ENCODE measurements at regions not wholly inside any gene's neighbourhood (a gene's known extent, or its start where the extent isn't known, plus 50 kb on each side); places are given as distances from the start of the nearest gene placed in this dataset.

- Histone ChIP-seq H3K4me1 (ENCODE audit: control insufficient read depth, insufficient read depth, low read length) (no peaks in the 10 kb centered on the region), H3K27ac (ENCODE audit: control insufficient read depth, insufficient read depth) (no peak overlapping the region), H3K9ac (ENCODE audit: control insufficient read depth, insufficient read depth, low read length) (no peak overlapping the region), H3K4me2 (ENCODE audit: control insufficient read depth, insufficient read depth) (no peak overlapping the region), H3K9me3 (replicated peaks; ENCODE audit: control insufficient read depth, insufficient read depth, low read length) (no peaks in the 10 kb centered on the region), H2AFZ (ENCODE audit: control insufficient read depth, low read depth, low read length) (no peak overlapping the region), H3K4me3 (no peak overlapping the region), H3K36me3 (ENCODE audit: control insufficient read depth in 2 of 2, insufficient read depth in 2 of 2, low read length in 1 of 2) (no peaks in the 10 kb centered on the region), H3K27me3 (replicated peaks in 1 of 2; ENCODE audit: control insufficient read depth in 2 of 2, insufficient read depth in 2 of 2, low read length in 1 of 2) (no peaks in the 10 kb centered on the region), H3K79me2 (ENCODE audit: control insufficient read depth, insufficient read depth, low read length) (no peaks in the 10 kb centered on the region), H4K20me1 (ENCODE audit: control insufficient read depth, insufficient read depth) (no peaks in the 10 kb centered on the region)
- TF ChIP-seq KDM1A (IDR thresholded peaks at IDR 0.05; ENCODE audit: borderline replicate concordance) (no peak), ZSCAN29 (IDR thresholded peaks at IDR 0.05) (no peak), ETV6 (conservative IDR thresholded peaks at IDR 0.05 in 1 of 2, IDR thresholded peaks at IDR 0.05 in 1 of 2; ENCODE audit: borderline replicate concordance in 1 of 2, low read depth in 1 of 2) (no peak), POU2F2 (IDR thresholded peaks at IDR 0.05; ENCODE audit: borderline replicate concordance, low read depth, low read length) (no peak)
- 3% methylated on average over 4 of the region's 4 CpGs for WGBS (ENCODE audit: insufficient coverage, insufficient replicate concordance, low lambda C conversion rate, missing lambda C conversion rate)
- SMC1A ChIA-PET (ENCODE audit: uncharacterized antibody, unreplicated experiment) = no interaction called here
- no TSS peak for BruUV-seq (replicated peaks)
- RAD21 ChIA-PET (ENCODE audit: unreplicated experiment) = no interaction called here
- FAIRE-seq = no peak
- no peak for DNase-seq (ENCODE audit: low read depth, low spot score)
- ATAC-seq = no peak
- intact Hi-C loops (cut with micrococcal nuclease; ENCODE audit: unreplicated experiment) = no loop called here
- POLR2A ChIA-PET = no interaction called here
- in situ Hi-C loops (cut with MboI) = no loop called here
- CTCF ChIA-PET = no interaction called here
These were observed 106.4 kb upstream of the ASTN2 start for GRCh38 chr9:117521293-117521692.

GRCh38 chr9:117516676-117517632 lies 102.1 kb upstream of the ASTN2 start:
- SMC1A ChIA-PET (ENCODE audit: uncharacterized antibody, unreplicated experiment) = no interaction called here
- Histone ChIP-seq H3K36me3 (ENCODE audit: control insufficient read depth in 2 of 2, insufficient read depth in 2 of 2, low read length in 1 of 2) (no peaks in the 10 kb centered on the region), H3K4me1 (ENCODE audit: control insufficient read depth, insufficient read depth, low read length) (no peaks in the 10 kb centered on the region), H3K27ac (ENCODE audit: control insufficient read depth, insufficient read depth) (no peak overlapping the region), H3K9ac (ENCODE audit: control insufficient read depth, insufficient read depth, low read length) (no peak overlapping the region), H3K79me2 (ENCODE audit: control insufficient read depth, insufficient read depth, low read length) (no peaks in the 10 kb centered on the region), H3K4me3 (no peak overlapping the region), H2AFZ (ENCODE audit: control insufficient read depth, low read depth, low read length) (no peak overlapping the region), H3K9me3 (replicated peaks; ENCODE audit: control insufficient read depth, insufficient read depth, low read length) (no peaks in the 10 kb centered on the region), H3K4me2 (ENCODE audit: control insufficient read depth, insufficient read depth) (no peak overlapping the region), H3K27me3 (replicated peaks in 1 of 2; ENCODE audit: control insufficient read depth in 2 of 2, insufficient read depth in 2 of 2, low read length in 1 of 2) (no peaks in the 10 kb centered on the region), H4K20me1 (ENCODE audit: control insufficient read depth, insufficient read depth) (no peaks in the 10 kb centered on the region)
- 6% methylated on average over 4 of the region's 4 CpGs for WGBS (ENCODE audit: insufficient coverage, insufficient replicate concordance, low lambda C conversion rate, missing lambda C conversion rate)
- RAD21 ChIA-PET (ENCODE audit: unreplicated experiment) = no interaction called here
- BruUV-seq (replicated peaks) = no TSS peak
- DNase-seq (ENCODE audit: low read depth, low spot score) (no peak), ATAC-seq (no peak), FAIRE-seq (no peak)
- intact Hi-C loops (cut with micrococcal nuclease; ENCODE audit: unreplicated experiment) (no loop called here), in situ Hi-C loops (cut with MboI) (no loop called here)
- POLR2A ChIA-PET = no interaction called here
- CTCF ChIA-PET = interaction anchor here (0.6 kb wide), 1 partner anchor 29 kb away, joined by 3 read pairs; no protein-coding TSS in a partner anchor
- no peak for TF ChIP-seq ZNF217 (IDR thresholded peaks at IDR 0.05)
- TF ChIP-seq, protein P1, sequence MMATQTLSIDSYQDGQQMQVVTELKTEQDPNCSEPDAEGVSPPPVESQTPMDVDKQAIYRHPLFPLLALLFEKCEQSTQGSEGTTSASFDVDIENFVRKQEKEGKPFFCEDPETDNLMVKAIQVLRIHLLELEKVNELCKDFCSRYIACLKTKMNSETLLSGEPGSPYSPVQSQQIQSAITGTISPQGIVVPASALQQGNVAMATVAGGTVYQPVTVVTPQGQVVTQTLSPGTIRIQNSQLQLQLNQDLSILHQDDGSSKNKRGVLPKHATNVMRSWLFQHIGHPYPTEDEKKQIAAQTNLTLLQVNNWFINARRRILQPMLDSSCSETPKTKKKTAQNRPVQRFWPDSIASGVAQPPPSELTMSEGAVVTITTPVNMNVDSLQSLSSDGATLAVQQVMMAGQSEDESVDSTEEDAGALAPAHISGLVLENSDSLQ (IDR thresholded peaks at IDR 0.05) = no peak
- TF ChIP-seq CEBPB (IDR thresholded peaks at IDR 0.05; ENCODE audit: borderline replicate concordance in 1 of 2, low read depth in 2 of 2, low read length in 2 of 2) = no peak
- no peak for TF ChIP-seq STAT1 (conservative IDR thresholded peaks at IDR 0.05)
- TF ChIP-seq FOXK2 (IDR thresholded peaks at IDR 0.05) = no peak
- no peak for TF ChIP-seq PAX8 (IDR thresholded peaks at IDR 0.05)
- TF ChIP-seq, protein P2, sequence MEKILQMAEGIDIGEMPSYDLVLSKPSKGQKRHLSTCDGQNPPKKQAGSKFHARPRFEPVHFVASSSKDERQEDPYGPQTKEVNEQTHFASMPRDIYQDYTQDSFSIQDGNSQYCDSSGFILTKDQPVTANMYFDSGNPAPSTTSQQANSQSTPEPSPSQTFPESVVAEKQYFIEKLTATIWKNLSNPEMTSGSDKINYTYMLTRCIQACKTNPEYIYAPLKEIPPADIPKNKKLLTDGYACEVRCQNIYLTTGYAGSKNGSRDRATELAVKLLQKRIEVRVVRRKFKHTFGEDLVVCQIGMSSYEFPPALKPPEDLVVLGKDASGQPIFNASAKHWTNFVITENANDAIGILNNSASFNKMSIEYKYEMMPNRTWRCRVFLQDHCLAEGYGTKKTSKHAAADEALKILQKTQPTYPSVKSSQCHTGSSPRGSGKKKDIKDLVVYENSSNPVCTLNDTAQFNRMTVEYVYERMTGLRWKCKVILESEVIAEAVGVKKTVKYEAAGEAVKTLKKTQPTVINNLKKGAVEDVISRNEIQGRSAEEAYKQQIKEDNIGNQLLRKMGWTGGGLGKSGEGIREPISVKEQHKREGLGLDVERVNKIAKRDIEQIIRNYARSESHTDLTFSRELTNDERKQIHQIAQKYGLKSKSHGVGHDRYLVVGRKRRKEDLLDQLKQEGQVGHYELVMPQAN (conservative IDR thresholded peaks at IDR 0.05) = no peak
- TF ChIP-seq CBX3 (IDR thresholded peaks at IDR 0.05; ENCODE audit: borderline replicate concordance, low read depth) = no peak
- TF ChIP-seq MXI1 (IDR thresholded peaks at IDR 0.05; ENCODE audit: low read depth, low read length) = no peak
- TF ChIP-seq NR2C1 (IDR thresholded peaks at IDR 0.05) = no peak
- no peak for TF ChIP-seq RCOR1 (conservative IDR thresholded peaks at IDR 0.05; ENCODE audit: low read depth, low read length)
